Naive thymus-derived CD8-positive, alpha-beta T cell (primary cell): ENCODE measurements at regions not wholly inside any gene's neighbourhood (a gene's known extent, or its start where the extent isn't known, plus 50 kb on each side); places are given as distances from the start of the nearest gene placed in this dataset.
"Not testable (repeated sequence)": the region's sequence is repeated elsewhere in the genome, so short reads cannot be mapped to it uniquely, and the experiment has no call there.

Source experiments
- ATAC-seq, 2 donors: fragments of 150-1000 bp; cut with Tn5 transposase in 1 of 2; sonication (Bioruptor Pico), chemical (Tn5 transposase) in 1 of 2; 1 replicate in 1 of 2; 2 replicates in 1 of 2; pipeline ENCODE4 v1.10.0; 2021; ENCODE audit warnings: mild to moderate bottlenecking in 2 of 2, moderate library complexity in 2 of 2
- POLR2A ChIA-PET: fragments of 350-600 bp; sonication (Branson Sonifier 250); formaldehyde crosslinking; loops from one replicate; lab custom pipeline; 2021; ENCODE audit warnings: antibody characterized with exemption; lab: Charles Lee
- DNase-seq, 10 donors: peaks; one replicate each; pipeline versions ENCODE4 v3.0.0 to v3.0.0-alpha.2; 2020 to 2022
- H3K27ac Mint-ChIP-seq, 10 donors: one replicate each; pipeline ENCODE4 v1.8.0; 2020 to 2022; ENCODE audit warnings: mild to moderate bottlenecking in 10 of 10, mixed read lengths in 10 of 10, moderate library complexity in 4 of 10, inconsistent platforms in 1 of 10
- H3K27me3 Mint-ChIP-seq, 5 donors: one replicate each; pipeline ENCODE4 v1.8.0; 2021 to 2022; ENCODE audit warnings: mixed read lengths in 5 of 5
- H3K36me3 Mint-ChIP-seq, 3 donors: one replicate each; pipeline ENCODE4 v1.8.0; 2020 to 2022; ENCODE audit warnings: mixed read lengths in 3 of 3, mild to moderate bottlenecking in 2 of 3, inconsistent platforms in 1 of 3
- H3K4me1 Mint-ChIP-seq, 4 donors: one replicate each; pipeline ENCODE4 v1.8.0; 2021 to 2022; ENCODE audit warnings: mixed read lengths in 4 of 4
- H3K4me3 Mint-ChIP-seq, 10 donors: one replicate each; pipeline ENCODE4 v1.8.0; 2020 to 2022; ENCODE audit warnings: mild to moderate bottlenecking in 10 of 10, mixed read lengths in 10 of 10, moderate library complexity in 6 of 10, inconsistent platforms in 1 of 10
- H3K9me3 Mint-ChIP-seq, 9 donors: one replicate each; pipeline ENCODE4 v1.8.0; 2020 to 2022; ENCODE audit warnings: mixed read lengths in 9 of 9, mild to moderate bottlenecking in 3 of 9, inconsistent platforms in 1 of 9, moderate library complexity in 1 of 9

GRCh38 chr16:27628241-27628942 is 78.4 kb downstream of the KATNIP start:
- ATAC-seq (no peak), DNase-seq (no peak)
- POLR2A ChIA-PET, result interaction anchor here (0.7 kb wide), 1 partner anchor 344 kb away, joined by 6 read pairs; no protein-coding TSS in a partner anchor
- Mint-ChIP-seq H3K36me3 (peaks cover 0 to 34% (median 15%) of the 10 kb centered on the region in 3 donors), H3K27me3 (no peaks in the 10 kb centered on the region), H3K9me3 (no peaks in the 10 kb centered on the region), H3K4me3 (no peak overlapping the region), H3K27ac (no peak overlapping the region), H3K4me1 (peaks cover 0 to 2% (median 0%) of the 10 kb centered on the region in 4 donors)

GRCh38 chr16:27628943-27629462 is 79.1 kb downstream of the KATNIP start:
- H3K4me1 Mint-ChIP-seq, ATAC-seq, H3K27ac Mint-ChIP-seq, H3K4me3 Mint-ChIP-seq, H3K9me3 Mint-ChIP-seq, H3K27me3 Mint-ChIP-seq, DNase-seq: not testable (repeated sequence)
- H3K36me3 Mint-ChIP-seq, result peaks cover 0 to 39% (median 15%) of the 10 kb centered on the region in 3 donors
- POLR2A ChIA-PET, result interaction anchor here (0.7 kb wide), 1 partner anchor 343 kb away, joined by 6 read pairs; no protein-coding TSS in a partner anchor

DNA sequence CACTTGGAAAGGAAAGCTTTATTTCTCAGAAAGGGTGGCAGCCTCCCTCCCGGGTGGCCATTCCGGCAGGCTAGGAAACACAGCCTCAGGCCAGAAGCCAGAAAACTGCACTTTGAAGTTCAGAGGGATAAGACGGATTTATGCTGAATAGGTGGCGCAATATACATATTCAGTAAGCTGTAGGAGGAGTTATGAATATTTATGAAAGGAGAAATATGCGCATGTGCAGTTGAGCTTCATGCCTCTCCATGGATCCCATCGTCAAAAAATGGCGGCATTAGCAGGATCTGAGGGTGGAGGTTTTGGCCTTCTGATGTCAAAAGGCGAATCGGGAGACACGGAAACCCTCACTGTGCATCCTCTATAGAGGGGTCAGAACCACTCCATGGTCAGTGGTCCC is 82.3 kb downstream of the KATNIP start:
- DNase-seq (no peak), ATAC-seq (no peak)
- Mint-ChIP-seq H3K4me3 (no peak overlapping the region), H3K27ac (no peak overlapping the region), H3K4me1 (peaks cover 0 to 2% (median 1%) of the 10 kb centered on the region in 4 donors), H3K36me3 (peaks cover 0 to 39% (median 15%) of the 10 kb centered on the region in 3 donors), H3K9me3 (no peaks in the 10 kb centered on the region), H3K27me3 (no peaks in the 10 kb centered on the region)
- POLR2A ChIA-PET, result no interaction called here

- POLR2A ChIA-PET, result no interaction called here
- no peaks in the 10 kb centered on the region for H3K9me3 Mint-ChIP-seq
- H3K4me3 Mint-ChIP-seq, result no peak overlapping the region
- H3K36me3 Mint-ChIP-seq, result peaks cover 0 to 39% (median 15%) of the 10 kb centered on the region in 3 donors
- no peak for DNase-seq
- H3K27me3 Mint-ChIP-seq, result no peaks in the 10 kb centered on the region
- H3K4me1 Mint-ChIP-seq, result peaks cover 0 to 2% (median 1%) of the 10 kb centered on the region in 4 donors
- no peak overlapping the region for H3K27ac Mint-ChIP-seq
- no peak for ATAC-seq
Observed at GRCh38 chr16:27633221-27633620, 83.3 kb downstream of the KATNIP start.

- ATAC-seq (no peak), DNase-seq (no peak)
- Mint-ChIP-seq H3K9me3 (no peaks in the 10 kb centered on the region), H3K4me3 (no peak overlapping the region), H3K27ac (no peak overlapping the region), H3K4me1 (peaks cover 0 to 2% (median 1%) of the 10 kb centered on the region in 4 donors), H3K36me3 (peaks cover 0 to 35% (median 13%) of the 10 kb centered on the region in 3 donors), H3K27me3 (no peaks in the 10 kb centered on the region)
- POLR2A ChIA-PET, result no interaction called here
Observed at GRCh38 chr16:27633721-27634120, 83.8 kb downstream of the KATNIP start.

DNA sequence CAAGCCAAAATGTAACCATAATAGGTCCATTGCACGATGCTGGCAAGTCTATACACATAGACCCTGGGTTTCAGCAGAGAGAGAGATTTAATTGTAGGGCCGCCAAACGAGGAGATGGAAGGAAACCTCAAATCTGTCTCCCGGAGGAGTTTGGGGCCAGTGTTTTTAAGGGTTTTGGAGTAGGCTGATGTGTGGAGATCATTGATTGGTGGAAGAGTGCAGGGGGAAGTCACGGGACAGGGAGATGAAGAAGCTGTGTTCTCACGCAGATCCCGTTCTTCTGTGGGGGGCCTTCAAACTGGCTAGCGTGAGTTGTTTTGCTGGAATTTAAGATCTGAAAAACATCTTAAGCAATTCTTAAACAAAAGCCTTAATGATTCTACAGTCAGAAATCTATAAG is 84.8 kb downstream of the KATNIP start:
- DNase-seq (no peak), ATAC-seq (no peak)
- POLR2A ChIA-PET, result no interaction called here
- Mint-ChIP-seq H3K4me3 (no peak overlapping the region), H3K27ac (no peak overlapping the region), H3K36me3 (peaks cover 0 to 28% (median 15%) of the 10 kb centered on the region in 3 donors), H3K4me1 (peaks cover 0 to 2% (median 0%) of the 10 kb centered on the region in 4 donors), H3K9me3 (no peaks in the 10 kb centered on the region), H3K27me3 (no peaks in the 10 kb centered on the region)

- no peaks in the 10 kb centered on the region for H3K27me3 Mint-ChIP-seq
- H3K4me3 Mint-ChIP-seq, result no peak overlapping the region
- ATAC-seq (no peak), DNase-seq (no peak)
- H3K9me3 Mint-ChIP-seq, result no peaks in the 10 kb centered on the region
- peaks cover 0 to 2% (median 0%) of the 10 kb centered on the region in 4 donors for H3K4me1 Mint-ChIP-seq
- H3K27ac Mint-ChIP-seq, result no peak overlapping the region
- peaks cover 0 to 20% (median 13%) of the 10 kb centered on the region in 3 donors for H3K36me3 Mint-ChIP-seq
- POLR2A ChIA-PET, result no interaction called here
Observed at GRCh38 chr16:27636453-27637240, 86.7 kb downstream of the KATNIP start.

DNA sequence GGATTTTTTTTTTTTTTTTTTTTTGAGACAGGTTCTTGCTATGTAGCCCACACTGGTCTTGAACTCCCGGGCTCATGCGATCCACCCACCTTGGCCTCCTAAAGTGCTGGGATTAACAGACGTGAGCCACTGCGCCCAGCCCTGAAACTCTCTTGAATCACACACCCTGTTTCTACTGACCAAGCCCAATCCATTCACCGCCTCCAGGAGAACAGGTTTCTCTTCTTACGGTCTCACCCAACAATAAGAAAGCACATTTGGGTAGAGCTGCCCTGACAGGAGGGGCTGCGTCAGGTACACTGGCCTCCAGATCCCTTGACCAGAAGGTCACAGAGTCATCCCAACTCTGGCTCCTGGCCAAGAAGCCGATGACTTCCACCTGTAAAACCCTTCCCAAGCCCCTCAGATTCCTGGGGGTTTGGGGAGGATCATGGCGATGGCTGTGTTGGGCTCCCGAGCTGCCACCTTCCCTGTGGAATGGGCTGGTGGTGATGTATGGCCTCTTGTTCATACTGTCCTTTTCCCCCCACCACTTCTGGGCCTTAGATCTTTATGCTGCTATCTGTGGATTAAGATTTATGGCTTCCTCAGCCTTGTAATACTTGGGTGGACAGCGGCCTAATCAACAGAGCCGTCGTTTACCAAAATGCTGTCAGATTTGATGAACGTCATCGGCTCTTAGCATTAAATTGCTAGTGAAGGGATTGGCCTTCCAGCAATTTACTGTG is 89.1 kb downstream of the KATNIP start:
- Mint-ChIP-seq H3K4me3 (no peak overlapping the region), H3K9me3 (peaks cover 0 to 2% (median 0%) of the 10 kb centered on the region in 9 donors), H3K27me3 (no peaks in the 10 kb centered on the region), H3K27ac (peak overlapping the region in 1 of 10 donors; percentile 53), H3K36me3 (peaks cover 0 to 9% (median 6%) of the 10 kb centered on the region in 3 donors), H3K4me1 (peaks cover 0 to 2% (median 0%) of the 10 kb centered on the region in 4 donors)
- POLR2A ChIA-PET, result no interaction called here
- no peak for ATAC-seq
- no peak for DNase-seq

DNA sequence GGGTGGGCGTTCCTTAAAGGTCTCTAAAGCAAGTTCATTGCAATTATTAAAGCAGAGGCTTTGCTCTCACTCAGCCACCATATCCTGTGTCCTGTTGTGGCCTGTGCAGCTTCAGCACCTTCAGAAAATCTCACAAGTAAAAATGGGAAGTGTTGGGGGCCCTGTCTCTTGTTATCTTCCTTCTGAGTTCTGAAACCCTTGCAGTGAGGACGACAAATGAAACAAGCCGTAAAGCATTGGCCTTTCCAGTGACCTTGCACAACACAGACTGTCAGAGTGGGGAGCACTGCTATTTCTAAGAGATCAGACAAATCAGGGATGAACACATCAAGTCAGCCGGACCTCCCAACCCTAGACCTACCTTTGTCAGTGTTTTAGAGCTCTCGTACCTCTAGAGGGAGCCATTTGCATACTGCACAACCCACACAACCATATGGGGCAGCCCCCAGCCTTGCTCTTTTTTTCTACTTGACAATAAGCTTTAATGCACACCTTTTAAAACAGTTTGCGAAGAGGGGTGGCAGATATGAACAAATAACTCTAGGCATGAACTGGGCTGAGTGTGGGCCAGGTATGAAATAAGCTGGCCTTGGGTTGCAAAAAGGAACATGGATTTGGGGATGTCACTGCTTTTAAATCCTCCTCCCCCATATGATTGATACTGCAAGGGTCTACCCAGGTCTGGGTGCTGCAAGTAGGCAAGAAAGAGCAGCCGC is 89.8 kb downstream of the KATNIP start:
- no peaks in the 10 kb centered on the region for H3K27me3 Mint-ChIP-seq
- peaks cover 0 to under 1% (median 0%) of the 10 kb centered on the region in 4 donors for H3K4me1 Mint-ChIP-seq
- peaks cover 0 to 13% (median 9%) of the 10 kb centered on the region in 3 donors for H3K36me3 Mint-ChIP-seq
- POLR2A ChIA-PET, result no interaction called here
- H3K27ac Mint-ChIP-seq, result no peak overlapping the region
- H3K4me3 Mint-ChIP-seq, result no peak overlapping the region
- peaks cover 0 to 2% (median 0%) of the 10 kb centered on the region in 9 donors for H3K9me3 Mint-ChIP-seq
- ATAC-seq, result no peak
- peak in 1 of 10 donors; percentile 2 for DNase-seq

DNA sequence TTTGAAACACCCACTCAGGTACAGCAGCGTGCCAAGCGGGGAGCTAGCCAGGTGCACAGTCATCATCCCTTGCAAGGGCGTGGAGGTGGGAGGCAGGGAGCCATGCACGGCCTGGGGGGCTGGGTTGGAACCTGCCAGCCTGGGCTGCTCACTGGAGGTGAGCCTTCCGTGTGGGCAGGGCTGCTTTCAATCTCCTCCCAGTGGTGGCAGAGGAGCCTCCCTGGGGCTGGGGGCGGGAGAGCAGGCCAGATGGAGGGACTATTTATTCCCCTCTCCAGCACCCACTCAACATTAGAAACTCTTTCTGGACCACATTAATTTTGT is 90.3 kb downstream of the KATNIP start:
- Mint-ChIP-seq H3K36me3 (peaks cover 0 to 13% (median 9%) of the 10 kb centered on the region in 3 donors), H3K4me3 (no peak overlapping the region)
- ATAC-seq, result no peak

GRCh38 chr16:27641260-27641659 is 91.3 kb downstream of the KATNIP start:
- POLR2A ChIA-PET, result no interaction called here
- H3K4me1 Mint-ChIP-seq, result no peaks in the 10 kb centered on the region
- no peaks in the 10 kb centered on the region for H3K27me3 Mint-ChIP-seq
- H3K4me3 Mint-ChIP-seq, result no peak overlapping the region
- DNase-seq (no peak), ATAC-seq (no peak)
- no peak overlapping the region for H3K27ac Mint-ChIP-seq
- peaks cover 0 to 13% (median 9%) of the 10 kb centered on the region in 3 donors for H3K36me3 Mint-ChIP-seq
- H3K9me3 Mint-ChIP-seq, result peaks cover 0 to 2% (median 0%) of the 10 kb centered on the region in 9 donors

More for the DNA sequence above, 90.3 kb downstream of the KATNIP start:
- DNase-seq, result no peak
- peaks cover 0 to 2% (median 0%) of the 10 kb centered on the region in 9 donors for H3K9me3 Mint-ChIP-seq
- POLR2A ChIA-PET, result no interaction called here
- no peak overlapping the region for H3K27ac Mint-ChIP-seq
- no peaks in the 10 kb centered on the region for H3K4me1 Mint-ChIP-seq
- H3K27me3 Mint-ChIP-seq, result no peaks in the 10 kb centered on the region
